HG03442 (cell line): ENCODE measurements at regions not wholly inside any gene's neighbourhood (a gene's known extent, or its start where the extent isn't known, plus 50 kb on each side); places are given as distances from the start of the nearest gene placed in this dataset.
"Not testable (repeated sequence)": the region's sequence is repeated elsewhere in the genome, so short reads cannot be mapped to it uniquely, and the experiment has no call there.

Experiments used
- ATAC-seq: cut with Tn5 transposase; IDR thresholded peaks from one replicate; pipeline ENCODE4 v1.9.1; 2021; ENCODE audit warnings: mild to moderate bottlenecking, moderate library complexity; ENCODE audit not compliant: unreplicated experiment

GRCh38 chrY:12446486-12447265 lies 254.4 kb upstream of the USP9Y start:
- ATAC-seq = not testable (repeated sequence)

DNA sequence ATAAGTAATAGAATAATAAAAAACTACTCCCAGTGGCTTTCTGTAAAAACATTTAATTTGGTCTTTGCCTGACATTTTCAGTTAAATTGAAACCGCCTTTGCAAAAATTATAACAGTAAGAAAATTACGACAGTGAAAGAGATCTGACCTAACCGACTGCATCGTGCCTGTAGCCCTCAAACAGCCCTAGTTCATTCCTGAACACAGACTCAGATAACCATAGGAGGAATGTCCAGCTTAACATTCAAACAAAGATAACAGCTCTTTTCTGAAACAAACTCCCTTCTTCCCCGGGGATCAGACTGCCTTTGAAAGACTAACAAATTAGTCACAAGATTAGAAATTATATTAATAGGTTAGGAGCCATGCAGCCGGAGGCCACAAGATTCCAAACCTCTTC lies 252.5 kb upstream of the USP9Y start:
- not testable (repeated sequence) for ATAC-seq

- ATAC-seq = not testable (repeated sequence)
Measured at GRCh38 chrY:12453318-12453717, 247.7 kb upstream of the USP9Y start.

DNA sequence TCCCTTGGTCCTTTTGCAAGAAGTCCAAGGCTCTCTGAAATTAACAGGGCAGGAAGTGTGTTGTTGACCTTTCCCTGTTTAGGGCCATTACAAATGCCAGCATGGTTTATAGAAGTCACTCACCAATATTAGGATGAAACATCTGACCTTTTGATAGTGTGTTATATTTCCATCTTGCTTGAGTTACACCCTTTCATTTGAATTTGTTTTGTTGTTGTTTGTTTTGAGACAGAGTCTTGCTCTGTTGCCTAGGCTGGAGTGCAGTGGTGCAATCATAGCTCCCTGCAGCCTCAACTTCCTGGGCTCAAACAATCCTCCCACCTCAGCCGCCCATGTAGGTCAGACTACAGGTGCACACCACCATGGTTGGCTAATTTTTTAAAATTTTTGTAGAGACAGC lies 241.1 kb upstream of the USP9Y start:
- ATAC-seq = no peak

DNA sequence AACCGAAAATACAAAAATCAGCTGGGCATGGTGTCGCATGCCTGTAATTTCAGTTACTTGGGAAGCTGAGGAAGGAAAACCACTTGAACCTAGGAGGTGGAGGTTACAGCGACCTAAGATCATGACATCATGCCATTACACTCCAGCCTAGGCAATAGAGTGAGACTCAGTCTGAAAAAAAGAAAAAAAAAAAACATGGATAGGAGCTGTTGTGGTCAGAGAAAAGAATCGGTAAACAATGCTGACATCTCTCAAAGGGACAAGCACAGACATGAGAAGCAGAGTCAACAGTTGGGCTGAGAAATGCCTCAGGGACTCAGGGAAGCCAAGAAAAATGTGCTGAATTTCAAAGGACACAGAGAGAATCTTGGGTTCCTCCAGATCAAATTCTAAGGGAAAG lies 236.9 kb upstream of the USP9Y start:
- ATAC-seq = no peak

GRCh38 chrY:12465706-12466105 lies 235.3 kb upstream of the USP9Y start:
- no peak for ATAC-seq

- no peak for ATAC-seq
Measured at GRCh38 chrY:12469081-12469480, 231.9 kb upstream of the USP9Y start.

DNA sequence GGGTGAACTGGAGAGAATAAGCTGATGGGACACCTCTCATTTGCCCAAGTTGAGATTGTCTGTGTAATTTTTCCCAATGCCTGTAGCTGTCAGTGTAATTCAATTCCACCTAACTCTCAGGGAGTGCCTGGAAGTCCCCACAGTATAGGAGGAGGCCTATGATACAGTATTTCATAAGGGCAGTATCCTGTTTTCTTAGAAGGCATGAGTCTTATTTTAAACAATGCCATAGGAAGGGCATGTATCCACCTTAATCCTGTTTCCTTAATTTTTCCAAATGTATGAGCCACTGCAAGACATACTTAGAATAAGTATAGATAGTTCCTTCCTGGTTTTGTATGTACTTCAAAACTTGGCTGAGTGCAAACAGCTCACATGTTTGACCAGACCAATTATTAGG lies 226.6 kb upstream of the USP9Y start:
- ATAC-seq = no peak

DNA sequence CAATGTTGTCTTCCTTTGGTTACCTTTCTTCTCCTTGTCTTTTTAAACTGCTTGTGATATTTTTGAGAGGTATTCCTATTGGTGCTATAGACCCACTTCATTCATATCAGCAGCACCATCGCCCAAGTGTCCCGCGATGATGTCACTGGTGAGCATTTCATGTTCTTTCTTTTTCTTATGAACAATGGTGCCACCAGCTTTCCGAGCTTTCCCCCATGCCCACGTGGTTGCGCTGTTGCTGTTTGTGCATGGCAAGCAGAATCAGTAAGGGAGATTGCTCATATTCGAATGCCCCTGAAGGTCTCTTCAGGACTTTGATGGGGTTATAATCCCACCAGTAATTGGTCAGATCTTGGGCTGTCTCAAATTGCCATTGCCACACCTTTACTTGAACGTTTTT lies 221.6 kb upstream of the USP9Y start:
- ATAC-seq = no peak

DNA sequence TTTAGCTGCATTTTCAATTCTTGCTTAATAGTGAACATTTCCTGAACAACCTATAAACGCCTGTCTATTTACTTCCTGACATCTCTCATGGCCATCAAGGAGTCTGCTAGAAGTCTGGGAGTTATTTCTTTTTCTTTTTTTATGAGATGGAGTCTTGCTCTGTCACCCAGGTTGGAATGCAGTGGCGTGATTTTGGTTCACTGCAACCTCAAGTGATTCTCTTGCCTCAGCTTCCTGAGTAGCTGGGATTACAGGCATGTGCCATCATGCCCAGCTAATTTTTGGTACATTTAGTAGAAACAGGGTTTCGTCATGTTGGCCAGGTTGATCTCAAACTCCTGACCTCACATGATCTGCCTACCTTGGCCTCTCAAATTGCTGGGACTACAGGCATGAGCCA lies 217.6 kb upstream of the USP9Y start:
- ATAC-seq = no peak

DNA sequence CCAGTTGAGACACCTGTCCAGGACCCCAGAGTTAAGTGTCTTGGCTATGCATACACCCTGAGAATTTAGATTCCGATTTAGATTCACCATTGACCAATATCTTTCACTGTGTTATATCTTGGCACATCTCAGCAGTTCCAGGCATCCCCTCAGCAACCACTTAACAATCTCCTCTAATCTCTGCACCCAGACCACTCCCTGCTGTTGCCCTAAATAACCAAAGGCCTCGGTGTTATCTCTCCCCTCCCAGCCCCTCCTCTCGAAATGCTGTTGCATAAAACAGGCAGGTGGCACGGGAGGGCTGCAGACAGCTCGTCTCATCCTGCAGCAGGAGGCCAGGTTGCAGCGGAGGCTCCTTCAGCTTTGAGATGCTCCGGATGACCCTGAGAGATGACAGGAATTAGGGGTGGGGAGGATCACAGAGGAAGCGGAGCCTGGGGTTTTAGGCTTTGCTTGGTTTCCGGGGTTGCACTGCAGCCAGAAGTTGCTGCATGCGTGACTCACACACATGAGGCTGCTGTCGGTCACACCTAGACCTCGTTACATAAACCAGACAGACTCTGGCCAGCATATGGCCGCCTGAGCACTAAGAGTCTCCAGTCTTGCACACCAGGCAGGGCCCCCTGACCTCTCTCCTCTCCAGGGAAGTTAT lies 210.3 kb upstream of the USP9Y start:
- ATAC-seq = no peak

- no peak for ATAC-seq
Measured at GRCh38 chrY:12492218-12492617, 208.8 kb upstream of the USP9Y start.

GRCh38 chrY:12496007-12496406 lies 205.0 kb upstream of the USP9Y start:
- no peak for ATAC-seq

DNA sequence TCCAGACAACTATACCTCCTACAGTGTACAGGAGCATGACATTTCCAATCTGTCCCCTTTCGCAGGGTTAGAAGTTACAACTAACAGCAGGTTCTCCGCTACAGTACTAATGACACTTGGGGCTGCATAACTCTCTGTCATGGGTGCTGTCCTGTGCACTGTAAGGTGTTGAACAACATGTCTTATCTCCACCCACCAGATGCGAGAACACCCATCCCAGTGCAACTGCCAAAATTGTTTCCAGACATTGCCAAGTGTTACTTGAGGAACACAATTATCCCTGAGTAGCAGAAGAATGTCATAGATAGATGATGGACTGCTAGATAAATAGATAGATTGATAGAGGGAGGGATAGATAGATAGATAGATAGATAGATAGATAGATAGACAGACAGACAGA lies 200.9 kb upstream of the USP9Y start:
- no peak for ATAC-seq

- ATAC-seq = not testable (repeated sequence)
Measured at GRCh38 chrY:12504028-12504427, 197.0 kb upstream of the USP9Y start.

GRCh38 chrY:12517338-12517737 lies 183.7 kb upstream of the USP9Y start:
- ATAC-seq = no peak

GRCh38 chrY:12525206-12525605 lies 175.8 kb upstream of the USP9Y start:
- no peak for ATAC-seq

- ATAC-seq = no peak
Measured at GRCh38 chrY:12526362-12527063, 174.5 kb upstream of the USP9Y start.

DNA sequence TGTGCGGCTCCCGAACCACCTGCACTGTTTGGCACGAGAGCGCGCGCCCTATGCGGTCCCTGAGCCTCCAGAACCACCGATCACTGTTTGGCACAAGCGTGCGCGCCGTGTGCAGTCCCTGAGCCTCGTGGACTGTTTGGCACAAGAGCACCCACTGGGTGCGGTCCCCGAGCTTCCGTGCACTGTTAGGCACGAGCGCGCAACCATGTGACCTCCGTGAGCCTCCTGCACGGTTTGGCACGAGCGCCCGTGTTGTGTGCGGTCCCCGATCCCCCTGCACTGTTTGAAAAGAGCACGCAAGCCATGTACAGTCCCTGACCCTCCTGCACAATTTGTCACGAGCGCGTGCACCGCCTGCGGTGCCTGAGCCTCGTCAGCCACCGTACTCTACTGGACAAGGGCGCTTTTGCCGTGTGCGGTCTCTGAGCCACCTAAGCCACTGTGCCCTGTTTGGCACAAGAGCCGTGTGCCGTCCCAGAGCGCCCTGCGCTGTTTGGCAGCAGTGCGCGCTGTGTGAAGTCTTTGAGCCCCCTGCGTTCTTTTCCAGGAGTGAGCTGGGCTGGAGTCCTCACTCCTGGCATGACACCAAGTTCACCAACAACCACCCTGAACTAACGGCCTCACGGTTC lies 163.7 kb upstream of the USP9Y start:
- no peak for ATAC-seq

DNA sequence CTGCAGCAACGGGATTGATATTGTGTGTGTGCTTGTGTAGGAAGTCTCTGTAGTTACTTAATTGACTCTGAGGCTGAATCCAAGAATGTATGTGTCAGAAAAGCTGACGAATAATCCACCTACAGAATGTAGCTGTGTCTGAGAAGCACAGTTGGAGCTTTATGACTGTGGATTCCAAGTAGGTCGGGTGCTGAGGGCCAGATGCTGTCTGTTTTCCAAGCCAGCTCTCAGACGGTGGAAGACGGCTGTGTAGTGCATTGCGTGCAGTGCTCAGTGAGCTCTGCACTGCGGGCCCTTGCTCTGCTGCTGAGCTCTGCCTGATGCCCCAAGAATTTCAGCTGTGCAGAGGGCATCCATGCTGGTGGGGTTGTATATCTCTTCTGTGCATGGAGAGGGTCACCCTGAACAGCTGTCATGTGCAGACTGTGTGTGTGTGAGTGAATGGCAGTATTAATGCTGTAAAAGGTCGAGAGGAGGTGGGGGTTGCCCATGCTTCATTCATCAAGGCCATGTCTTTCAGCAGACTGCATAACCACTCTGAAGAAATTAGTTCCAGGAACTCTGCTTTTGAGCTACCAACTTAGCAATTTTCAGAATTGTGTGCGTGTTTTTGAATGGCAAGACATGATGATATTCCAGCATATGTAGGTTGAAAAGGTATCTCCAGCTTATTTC lies 154.1 kb upstream of the USP9Y start:
- no peak for ATAC-seq
